Non-pigmented ciliary epithelial cell (primary cell): ENCODE measurements at regions not wholly inside any gene's neighbourhood (a gene's known extent, or its start where the extent isn't known, plus 50 kb on each side); places are given as distances from the start of the nearest gene placed in this dataset.

Source experiments
- DNase-seq: peaks from one replicate; pipeline ENCODE4 v3.0.0-alpha.2; 2010; ENCODE audit warnings: low read depth

- DNase-seq: no peak
Measured at GRCh38 chr2:13014783-13015182, 298.0 kb downstream of the TRIB2 start.

GRCh38 chr2:13015532-13016320, 299.0 kb downstream of the TRIB2 start:
- DNase-seq: no peak

GRCh38 chr2:13018490-13018889, 301.8 kb downstream of the TRIB2 start:
- DNase-seq: no peak

DNA sequence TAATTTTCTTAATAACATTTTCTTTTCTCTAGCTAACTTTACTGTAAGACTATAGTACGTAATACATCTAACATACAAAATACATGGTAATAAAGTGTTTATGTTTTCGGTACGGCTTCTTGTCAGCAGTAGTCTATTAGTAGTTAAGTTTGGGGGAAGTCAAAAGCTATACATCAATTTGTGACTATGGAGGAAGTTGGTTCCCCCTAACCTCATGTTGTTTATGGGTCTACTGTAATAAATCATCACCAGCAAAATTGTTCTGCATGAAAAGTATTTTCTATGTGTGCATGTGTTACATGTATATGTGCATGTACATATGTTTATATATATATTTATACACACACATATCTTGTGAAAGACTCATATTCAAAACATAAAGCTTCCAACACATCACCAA, 303.0 kb downstream of the TRIB2 start:
- no peak for DNase-seq

DNA sequence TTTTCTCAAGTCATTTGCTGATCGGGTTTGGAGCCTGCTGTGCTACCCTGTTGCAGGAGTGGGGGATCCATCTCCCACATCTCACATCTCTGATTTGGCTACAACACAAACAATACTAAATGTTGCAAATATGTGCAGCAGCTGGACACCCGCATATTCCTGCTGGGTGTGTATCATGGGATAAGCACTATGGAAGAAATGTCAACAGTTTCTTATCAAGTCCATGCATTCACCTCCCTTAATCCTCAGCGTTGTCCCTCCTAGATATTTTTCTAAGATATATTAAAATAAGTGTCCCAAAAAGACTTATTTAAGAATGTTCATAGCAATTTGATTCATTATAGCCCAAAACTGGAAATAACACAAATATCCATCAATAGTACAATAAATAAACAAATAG, 303.7 kb downstream of the TRIB2 start:
- DNase-seq: no peak

DNA sequence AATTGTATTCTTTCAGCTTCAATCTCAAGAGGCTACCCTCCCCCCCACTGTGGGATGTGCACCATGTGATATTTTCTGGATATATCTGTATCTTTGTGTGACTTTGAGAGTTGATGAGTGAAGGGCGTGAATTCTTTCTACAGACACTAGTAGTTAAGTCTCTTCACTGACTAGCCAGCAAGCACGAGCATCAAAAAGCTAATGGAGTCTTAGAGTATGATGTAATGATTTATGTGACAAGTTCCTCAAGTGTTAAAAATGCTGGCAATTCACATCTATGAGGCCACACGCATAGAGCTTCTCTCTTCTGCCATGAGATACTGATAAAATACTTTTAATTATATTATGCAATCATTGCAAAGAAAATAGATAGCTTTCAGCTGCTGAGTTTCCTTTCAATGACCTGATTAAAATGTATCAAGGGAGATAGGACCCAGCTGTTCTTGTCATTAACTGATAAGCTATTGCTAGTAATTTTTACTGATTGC, 304.8 kb downstream of the TRIB2 start:
- DNase-seq: no peak

DNA sequence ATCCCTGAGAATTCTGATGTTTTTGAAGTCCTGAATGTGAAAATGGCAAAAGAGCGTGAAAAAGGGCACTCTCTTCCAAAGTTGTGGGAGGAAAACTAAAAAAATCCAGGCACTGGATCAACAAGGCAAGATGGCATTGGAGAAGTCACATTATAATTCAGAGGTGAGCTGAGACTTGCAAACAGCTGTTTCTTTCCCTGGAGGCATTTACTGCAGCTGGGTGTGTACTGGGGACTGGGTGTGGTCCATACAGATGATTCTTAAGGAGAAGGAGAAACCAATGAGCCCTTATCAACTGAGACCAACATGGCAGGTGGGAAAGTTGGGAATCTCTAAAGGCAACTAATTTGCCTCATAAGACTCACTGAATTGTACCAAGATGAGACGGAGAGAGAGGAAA, 313.9 kb downstream of the TRIB2 start:
- no peak for DNase-seq

- peak; percentile 22 for DNase-seq
Measured at GRCh38 chr2:13034861-13035260, 318.1 kb downstream of the TRIB2 start.

DNA sequence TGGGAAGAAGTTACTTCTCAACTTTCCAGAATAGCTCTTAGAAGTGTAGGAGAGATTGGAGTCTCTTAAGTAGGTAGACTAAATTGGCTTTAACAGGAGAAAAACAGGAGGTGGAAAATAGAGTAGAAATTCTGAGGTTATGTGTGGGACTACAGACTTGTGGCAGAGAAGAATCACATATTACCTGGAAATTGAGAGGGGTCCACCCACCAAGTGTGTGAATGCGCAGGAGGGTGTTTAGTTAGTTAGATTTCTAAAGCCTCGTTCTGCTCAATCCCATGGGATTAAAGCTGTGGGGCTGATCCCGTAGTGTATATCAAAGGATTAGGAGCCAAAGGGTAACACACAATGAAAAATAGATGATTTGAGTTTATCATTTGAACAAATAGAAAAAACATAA, 319.1 kb downstream of the TRIB2 start:
- DNase-seq: no peak

DNA sequence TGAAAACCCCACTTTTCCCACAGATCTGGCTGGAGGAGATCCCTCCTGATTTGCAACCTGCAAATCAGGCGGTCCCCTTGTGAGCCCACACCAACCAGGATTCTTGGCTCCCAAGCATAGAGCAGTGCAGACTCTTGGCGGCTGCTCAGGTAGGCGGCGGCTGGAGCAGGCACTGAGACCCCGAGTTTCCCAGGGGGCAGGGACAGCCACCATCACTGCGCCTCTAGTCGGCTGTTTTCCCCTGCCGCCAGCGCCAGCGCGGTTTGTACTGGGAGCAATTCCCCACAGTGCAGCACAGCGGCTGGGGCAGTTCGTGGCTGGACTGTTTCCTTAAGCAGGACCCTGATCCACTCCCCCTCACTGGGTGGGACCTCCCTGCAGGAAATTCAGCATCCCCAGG, 323.3 kb downstream of the TRIB2 start:
- DNase-seq: no peak

DNA sequence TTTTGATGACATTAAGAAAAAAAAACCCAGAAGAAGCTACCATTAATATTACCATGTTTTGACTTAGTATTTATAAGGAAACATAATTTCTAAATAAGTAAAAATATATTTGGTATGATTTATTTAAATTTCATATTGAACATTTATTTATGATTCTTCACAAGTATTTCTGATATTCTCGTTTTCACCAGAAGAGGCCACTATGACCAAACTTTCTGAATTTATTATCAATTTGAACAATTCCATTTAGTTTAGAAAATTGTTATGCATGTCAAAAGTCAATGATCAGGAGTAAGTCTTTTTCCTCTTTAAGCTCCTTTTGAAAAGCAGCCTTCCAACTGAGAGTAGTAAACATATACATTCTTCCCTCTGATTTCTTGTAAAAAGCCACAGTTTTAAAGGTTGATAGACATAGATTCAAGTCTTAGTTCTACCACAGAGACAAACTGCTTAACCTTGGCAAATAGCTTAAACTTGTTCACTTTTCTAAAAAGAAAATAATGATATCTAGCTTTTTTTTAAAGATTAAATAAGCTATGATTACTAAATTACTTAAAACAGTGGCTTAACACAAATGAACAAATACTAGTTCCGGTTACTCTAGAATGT, 329.9 kb downstream of the TRIB2 start:
- no peak for DNase-seq

DNA sequence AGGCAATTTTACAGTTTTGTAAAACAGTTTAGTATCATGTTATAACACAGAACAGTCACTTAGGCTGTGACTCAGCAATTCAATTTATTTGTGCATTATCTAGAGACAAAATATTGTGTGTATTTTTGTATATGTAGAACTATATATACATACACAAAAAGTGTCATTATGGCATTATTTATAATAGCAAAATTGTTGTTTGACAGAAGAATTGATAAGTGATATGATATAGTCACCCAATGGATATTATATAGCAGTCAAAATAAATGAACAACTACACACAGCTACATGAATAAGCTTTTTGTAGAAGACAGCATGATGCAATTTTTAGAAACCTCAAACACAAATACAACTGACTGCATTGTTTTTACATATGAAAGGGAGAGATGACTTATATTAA, 334.0 kb downstream of the TRIB2 start:
- DNase-seq: no peak

DNA sequence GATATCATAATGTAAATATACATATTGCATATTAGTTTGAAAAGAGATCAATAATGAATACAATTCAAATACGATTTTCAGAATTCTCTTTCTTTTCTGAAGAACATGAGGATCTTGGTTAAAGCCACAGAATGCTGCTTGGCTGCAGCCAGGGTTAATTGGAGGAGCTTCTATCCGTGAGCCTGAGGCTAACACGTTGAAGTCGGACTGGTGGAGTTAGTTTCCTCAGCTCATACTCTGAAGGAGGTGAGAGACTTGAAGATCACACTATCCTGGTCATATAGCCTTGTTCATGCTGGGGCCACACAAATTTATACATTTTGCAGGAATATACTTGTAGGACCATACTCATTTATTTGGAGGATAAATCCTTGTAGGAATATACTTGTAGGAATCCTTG, 335.8 kb downstream of the TRIB2 start:
- no peak for DNase-seq

GRCh38 chr2:13056259-13056843, 339.6 kb downstream of the TRIB2 start:
- no peak for DNase-seq

DNA sequence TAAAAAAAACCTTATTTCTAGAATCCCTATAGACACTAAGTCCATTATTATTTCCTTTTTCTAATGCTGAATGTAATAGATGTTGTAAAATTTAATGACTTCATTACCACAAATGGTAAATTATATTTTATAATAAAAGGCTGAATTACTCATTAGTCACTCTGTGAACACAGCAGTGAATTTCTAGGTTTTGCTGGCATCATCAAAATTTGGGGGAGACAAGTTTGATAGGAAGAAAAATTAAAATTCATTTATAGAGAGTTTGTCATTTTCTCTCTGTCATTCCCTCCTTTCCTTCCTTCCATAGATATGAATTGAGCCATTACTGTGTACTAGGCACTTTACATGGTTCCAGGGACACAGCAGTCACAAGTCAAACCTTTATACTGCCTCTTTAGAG, 340.9 kb downstream of the TRIB2 start:
- no peak for DNase-seq

DNA sequence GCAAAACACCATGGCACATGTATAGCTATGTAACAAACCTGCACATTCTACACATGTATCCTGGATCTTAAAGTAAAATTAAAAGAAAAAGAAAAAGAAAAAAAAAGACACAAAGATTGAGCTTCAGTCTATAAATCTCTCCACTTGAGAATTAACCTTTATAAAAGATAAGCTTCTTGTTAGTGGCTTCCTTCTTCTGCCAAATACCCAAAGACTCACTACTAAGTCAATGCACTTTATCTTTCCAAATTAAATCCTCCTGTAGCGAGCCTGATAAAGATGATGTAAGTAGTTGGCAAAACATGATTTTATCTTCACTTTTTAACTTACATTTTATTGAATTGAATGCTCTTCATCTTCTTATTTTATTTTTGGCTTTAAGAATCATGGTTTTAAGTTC, 349.9 kb downstream of the TRIB2 start:
- DNase-seq: no peak

- DNase-seq: no peak
Measured at GRCh38 chr2:13067508-13067907, 350.8 kb downstream of the TRIB2 start.

GRCh38 chr2:13089971-13090370, 373.2 kb downstream of the TRIB2 start:
- no peak for DNase-seq

DNA sequence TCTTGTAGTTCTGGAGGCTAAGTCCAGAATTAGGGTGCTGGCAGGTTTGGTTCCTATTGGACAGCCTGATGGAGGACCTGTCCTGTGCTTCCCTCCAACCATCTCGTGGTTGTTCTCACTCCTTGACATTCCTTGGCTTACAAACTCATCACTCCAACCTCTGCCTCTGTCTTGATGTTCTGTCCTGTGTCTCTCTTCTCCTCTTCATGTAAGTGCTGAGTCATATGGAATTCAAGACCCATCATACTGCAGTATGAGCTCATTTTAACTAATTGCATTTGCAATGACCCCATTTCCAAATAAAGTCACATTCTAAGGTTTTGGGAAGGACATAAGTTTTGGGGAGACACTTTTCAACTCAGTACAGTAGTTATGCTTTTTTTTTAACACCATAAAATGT, 374.7 kb downstream of the TRIB2 start:
- no peak for DNase-seq

DNA sequence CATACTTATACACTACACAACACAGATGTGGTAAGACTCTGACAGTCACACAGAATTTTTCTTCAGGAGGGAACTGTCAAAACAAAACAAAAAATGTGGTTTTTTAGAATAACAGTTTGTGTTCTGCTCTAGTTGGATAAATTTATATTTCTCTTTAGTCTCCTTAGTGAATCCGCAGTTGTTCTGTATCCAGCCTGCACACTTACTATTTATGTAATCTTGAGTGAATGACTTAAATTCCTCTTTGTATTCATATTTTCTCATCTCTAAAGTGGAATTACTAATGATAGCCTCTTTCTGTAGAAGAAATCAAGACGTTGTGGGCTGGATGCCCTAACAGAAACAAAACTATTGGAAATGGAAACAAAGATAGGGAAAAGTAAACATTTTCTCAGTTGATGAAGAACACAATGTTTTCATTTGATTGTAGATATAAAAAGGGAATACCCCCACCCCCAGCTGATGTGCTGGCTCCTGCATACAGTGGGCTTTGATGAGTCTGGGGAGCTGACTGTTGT, 375.2 kb downstream of the TRIB2 start:
- no peak for DNase-seq

DNA sequence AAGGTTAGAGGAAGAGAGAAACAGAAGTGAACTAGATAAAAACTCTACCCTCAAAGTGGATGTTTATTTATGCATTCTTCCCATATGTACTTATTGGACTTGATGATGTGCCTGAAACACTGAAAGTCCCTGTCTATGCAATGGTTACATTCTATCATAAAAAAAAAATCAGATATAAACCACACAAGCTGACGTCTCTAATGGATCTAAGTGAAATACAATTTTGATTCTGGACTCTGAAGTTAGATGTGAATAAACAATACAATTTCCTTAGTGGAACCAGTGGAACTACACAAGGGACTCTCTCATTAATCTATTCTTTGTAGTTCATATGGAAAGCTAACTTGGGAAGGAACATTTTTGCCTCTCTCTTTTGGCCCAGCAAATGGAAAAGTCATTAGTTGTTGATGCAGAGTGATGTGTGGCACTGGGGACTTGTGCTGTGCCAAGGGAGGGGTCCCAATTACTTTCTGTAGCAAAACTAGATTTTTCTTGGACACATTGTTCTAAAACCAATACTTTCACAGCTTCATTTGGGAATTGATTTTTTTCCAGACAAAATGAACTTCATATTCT, 376.8 kb downstream of the TRIB2 start:
- no peak for DNase-seq

- no peak for DNase-seq
Measured at GRCh38 chr2:13102397-13103063, 385.8 kb downstream of the TRIB2 start.
